ENCODE measurements at regions not wholly inside any gene's neighbourhood (a gene's known extent, or its start where the extent isn't known, plus 50 kb on each side); places are given as distances from the start of the nearest gene placed in this dataset.

DNA sequence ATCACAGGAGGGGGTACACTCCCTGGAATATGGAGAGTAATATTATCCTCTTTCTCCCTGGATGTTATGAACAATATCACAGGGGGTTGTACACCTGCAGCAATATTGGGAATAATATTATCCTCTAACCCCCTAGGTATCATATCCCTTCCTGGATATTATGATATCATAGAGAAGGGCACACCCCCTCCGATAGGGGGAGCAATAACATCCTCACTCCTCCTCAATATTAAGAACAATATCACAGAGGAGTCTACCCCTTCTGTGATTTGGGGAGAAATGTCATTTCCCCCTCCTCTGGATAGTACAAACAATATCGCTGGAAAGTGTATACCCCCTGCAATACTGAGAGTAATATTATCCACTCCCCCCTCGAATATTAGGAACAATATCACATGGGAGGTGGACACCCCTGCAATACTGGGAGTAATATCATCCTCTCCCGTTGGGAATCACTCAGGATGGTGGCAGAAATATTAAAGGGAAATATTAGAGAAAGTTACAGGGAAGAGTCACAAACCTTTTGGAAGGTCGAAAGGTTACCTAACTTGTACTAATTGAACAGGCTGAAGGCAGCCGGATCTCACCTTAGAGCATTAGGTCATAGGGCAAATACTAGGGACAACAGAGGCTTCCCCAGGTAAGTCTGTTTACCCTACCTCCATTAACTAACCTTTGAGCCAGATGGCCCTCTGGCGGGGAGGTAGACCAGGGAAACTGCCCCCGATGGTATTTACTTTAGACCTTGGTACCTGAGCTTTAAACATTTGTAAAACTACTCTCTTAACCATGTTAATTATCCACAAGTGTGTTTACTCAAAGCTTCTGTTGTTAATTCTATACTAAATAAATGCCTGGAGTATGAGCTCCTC, 57.5 kb upstream of the FREM1 start:
- DNase-seq (ENCODE audit: low read depth in 4 of 4, low spot score in 3 of 4) = no peak

DNA sequence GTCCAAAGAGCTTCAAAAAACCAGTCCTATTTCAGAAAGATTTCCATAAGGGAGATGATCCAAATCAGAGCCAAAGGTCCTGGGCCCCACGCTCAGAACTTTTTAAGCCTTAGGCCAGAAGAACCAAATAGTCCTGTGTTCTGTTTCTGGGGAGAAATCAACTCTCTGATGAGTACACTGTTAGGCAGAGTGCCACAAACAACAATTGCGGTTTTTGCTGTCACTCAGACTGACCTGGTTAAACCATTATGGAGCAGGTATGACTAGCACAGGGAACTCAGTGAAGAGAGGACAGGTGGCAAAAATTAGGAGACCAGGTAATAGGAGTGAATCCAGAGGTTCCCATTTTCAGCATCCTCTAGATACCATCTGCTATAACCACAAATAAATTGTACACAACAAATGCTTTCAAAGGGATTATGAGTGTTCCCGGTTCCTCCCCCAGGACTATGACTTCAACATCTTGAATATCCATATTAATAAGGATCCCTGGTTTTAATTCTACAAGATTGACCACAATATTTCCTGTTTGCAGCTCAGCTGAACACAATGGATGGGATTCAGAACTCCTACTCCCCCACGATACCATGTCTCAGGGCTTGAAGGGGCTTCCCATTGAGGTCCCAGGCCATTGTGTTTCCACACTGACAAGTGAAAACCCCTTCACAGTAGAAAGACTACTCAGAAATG, 52.1 kb upstream of the FREM1 start:
- no peak for DNase-seq (ENCODE audit: low read depth in 4 of 4, low spot score in 3 of 4)

DNA sequence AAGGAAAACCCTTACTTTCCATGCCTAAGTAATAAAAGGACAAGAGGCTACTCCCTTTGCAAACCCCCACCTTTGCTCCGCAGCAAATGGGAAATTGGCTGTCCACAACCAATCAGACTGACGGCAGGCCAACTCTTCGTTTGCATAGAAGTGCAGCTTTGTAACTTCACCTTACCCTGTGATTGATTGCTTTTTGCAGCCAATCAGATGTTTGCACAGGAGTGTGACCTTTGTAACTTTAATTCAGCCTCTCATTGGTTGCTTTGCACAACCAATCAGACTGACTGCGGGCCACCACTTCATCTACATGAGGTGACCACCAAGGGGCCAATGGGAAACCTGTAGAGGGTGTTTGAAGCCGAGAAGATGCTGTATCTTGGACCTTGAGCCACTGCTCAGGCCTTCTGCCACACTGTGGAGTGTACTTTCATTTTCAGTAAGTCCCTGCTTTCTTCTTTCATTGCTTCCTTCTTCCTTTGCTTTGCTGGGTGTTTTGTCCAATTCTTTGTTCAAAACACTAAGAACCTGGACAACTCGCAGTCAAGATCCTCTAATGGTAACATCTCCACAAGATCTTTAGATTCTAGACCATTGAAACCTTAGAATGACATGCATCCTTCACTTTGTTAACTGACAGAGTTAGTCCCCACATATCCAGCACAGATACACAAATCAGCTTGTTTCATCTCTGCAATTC, 51.3 kb upstream of the FREM1 start:
- DNase-seq (ENCODE audit: low read depth in 4 of 4, low spot score in 3 of 4) = no peak

DNA sequence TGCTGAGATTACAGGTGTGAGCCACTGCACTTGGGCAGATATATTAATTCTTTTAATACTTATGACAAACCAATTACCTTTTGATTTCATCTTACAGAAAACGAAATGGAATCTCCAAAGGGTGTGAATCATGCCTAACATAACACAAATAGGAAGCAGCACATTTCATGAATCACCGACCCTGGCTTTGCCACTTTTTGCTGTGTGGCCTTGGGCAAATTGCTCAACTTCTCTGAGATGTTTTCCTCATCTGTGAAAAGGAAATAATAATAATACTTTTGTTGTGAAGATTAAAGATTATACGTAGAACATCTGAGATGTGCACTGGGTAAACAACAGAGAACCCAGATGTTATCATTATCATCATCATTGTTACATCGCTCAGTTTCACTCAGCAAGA, 50.7 kb upstream of the FREM1 start:
- no peak for DNase-seq (ENCODE audit: low read depth in 4 of 4, low spot score in 3 of 4)
